Tibial nerve (tissue), 4 donors: ENCODE measurements at regions not wholly inside any gene's neighbourhood (a gene's known extent, or its start where the extent isn't known, plus 50 kb on each side); places are given as distances from the start of the nearest gene placed in this dataset.
"Not testable (repeated sequence)": the region's sequence is repeated elsewhere in the genome, so short reads cannot be mapped to it uniquely, and the experiment has no call there.

Experiments used
- DNase-seq, 2 donors: peaks; one replicate each; pipeline ENCODE4 v3.0.0-alpha.2; 2019; ENCODE audit warnings: low spot score in 2 of 2
- H3K27ac ChIP-seq, 4 donors: fragments of 200-600 bp; sonication (generic) in 3 of 4; one replicate each; pipeline ENCODE4 v1.5.1; 2017 to 2019; ENCODE audit warnings: mild to moderate bottlenecking in 1 of 4
- H3K27me3 ChIP-seq, 2 donors: fragments of 200-600 bp; sonication (generic) in 1 of 2; one replicate each; pipeline versions ENCODE4 v1.5.1 to v1.6.0; 2017 to 2019
- H3K36me3 ChIP-seq, 3 donors: fragments of 200-600 bp; sonication (generic); one replicate each; pipeline ENCODE4 v1.5.1; 2018 to 2019
- H3K4me1 ChIP-seq, 4 donors: fragments of 200-600 bp; sonication (generic) in 3 of 4; one replicate each; pipeline ENCODE4 v1.5.1; 2017 to 2019
- H3K4me3 ChIP-seq, 4 donors: fragments of 200-600 bp; sonication (generic) in 3 of 4; one replicate each; pipeline ENCODE4 v1.5.1; 2017 to 2019; ENCODE audit warnings: mild to moderate bottlenecking in 1 of 4, moderate library complexity in 1 of 4
- H3K9me3 ChIP-seq, 4 donors: fragments of 200-600 bp; sonication (generic) in 3 of 4; one replicate each; pipeline ENCODE4 v1.5.1; 2017 to 2019
- EP300 ChIP-seq, 2 donors: sonication (generic); formaldehyde crosslinking; IDR thresholded peaks; one replicate each; pipeline ENCODE4 v1.6.1; 2017; ENCODE audit warnings: antibody characterized with exemption in 2 of 2, mild to moderate bottlenecking in 1 of 2
- POLR2A ChIP-seq, 2 donors: fragments of 450-650 bp; IDR thresholded peaks; one replicate each; pipeline ENCODE4 v1.6.1; 2017; ENCODE audit warnings: antibody characterized with exemption in 2 of 2, mild to moderate bottlenecking in 2 of 2, moderate library complexity in 2 of 2
- WGBS, 2 donors: methylation state at CpG; one replicate each; pipeline ENCODE4 v1.1.5; 2018; 5-methylcytosine and 5-hydroxymethylcytosine counted together
- TF ChIP-seq, protein P1 (sequence below), 5 experiments: fragments of 200-600 bp in 3 of 5; fragments of 450-650 bp in 2 of 5; sonication (generic) in 3 of 5; IDR thresholded peaks; one replicate each; pipeline ENCODE4 v1.5.1; 2016 to 2019; ENCODE audit warnings: antibody characterized with exemption in 5 of 5, mild to moderate bottlenecking in 3 of 5, moderate library complexity in 2 of 5

DNA sequence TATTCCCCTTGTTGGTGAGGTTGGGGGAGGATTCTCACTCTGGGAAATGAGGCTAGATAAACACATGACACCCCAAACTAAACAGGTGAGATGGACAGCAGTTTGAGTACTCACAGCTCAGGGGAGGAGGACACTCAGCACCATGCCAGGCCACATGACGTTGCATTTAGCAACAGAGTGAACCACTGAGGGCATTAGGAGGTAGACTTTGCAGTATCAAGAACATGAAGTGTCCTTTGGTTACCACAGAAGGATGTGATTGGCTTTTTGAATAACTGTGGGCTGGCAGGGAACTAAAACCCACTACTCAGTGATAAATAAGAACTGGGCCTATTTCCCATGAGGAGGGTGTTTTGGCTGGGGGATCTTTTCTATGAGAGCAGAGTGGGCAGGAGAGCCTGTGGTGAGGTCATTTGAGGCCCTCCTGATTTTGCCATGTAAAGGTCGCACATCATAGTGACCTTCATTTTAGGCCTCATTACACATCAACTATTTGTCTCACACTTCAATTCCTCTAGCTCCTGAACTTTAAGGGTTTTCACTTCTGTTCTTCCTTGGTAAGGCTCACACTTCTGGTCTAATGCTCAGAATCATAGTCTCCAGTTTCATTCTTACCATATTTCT lies 89.8 kb upstream of the PRKD1 start:
- H3K36me3 ChIP-seq = no peaks in the 10 kb centered on the region
- no peak overlapping the region for H3K27ac ChIP-seq
- H3K27me3 ChIP-seq = no peaks in the 10 kb centered on the region
- 78 to 88% methylated on average over 2 of the region's 2 CpGs for WGBS, 2 donors
- TF ChIP-seq, protein P1, sequence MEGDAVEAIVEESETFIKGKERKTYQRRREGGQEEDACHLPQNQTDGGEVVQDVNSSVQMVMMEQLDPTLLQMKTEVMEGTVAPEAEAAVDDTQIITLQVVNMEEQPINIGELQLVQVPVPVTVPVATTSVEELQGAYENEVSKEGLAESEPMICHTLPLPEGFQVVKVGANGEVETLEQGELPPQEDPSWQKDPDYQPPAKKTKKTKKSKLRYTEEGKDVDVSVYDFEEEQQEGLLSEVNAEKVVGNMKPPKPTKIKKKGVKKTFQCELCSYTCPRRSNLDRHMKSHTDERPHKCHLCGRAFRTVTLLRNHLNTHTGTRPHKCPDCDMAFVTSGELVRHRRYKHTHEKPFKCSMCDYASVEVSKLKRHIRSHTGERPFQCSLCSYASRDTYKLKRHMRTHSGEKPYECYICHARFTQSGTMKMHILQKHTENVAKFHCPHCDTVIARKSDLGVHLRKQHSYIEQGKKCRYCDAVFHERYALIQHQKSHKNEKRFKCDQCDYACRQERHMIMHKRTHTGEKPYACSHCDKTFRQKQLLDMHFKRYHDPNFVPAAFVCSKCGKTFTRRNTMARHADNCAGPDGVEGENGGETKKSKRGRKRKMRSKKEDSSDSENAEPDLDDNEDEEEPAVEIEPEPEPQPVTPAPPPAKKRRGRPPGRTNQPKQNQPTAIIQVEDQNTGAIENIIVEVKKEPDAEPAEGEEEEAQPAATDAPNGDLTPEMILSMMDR (IDR thresholded peaks at IDR 0.05) = no peak
- TF ChIP-seq POLR2A (IDR thresholded peaks at IDR 0.05) = no peak
- TF ChIP-seq EP300 (IDR thresholded peaks at IDR 0.05) = no peak
- DNase-seq = no peak
- H3K9me3 ChIP-seq = no peaks in the 10 kb centered on the region
- peaks cover 0 to 3% (median 0%) of the 10 kb centered on the region in 4 donors for H3K4me1 ChIP-seq
- no peak overlapping the region for H3K4me3 ChIP-seq

DNA sequence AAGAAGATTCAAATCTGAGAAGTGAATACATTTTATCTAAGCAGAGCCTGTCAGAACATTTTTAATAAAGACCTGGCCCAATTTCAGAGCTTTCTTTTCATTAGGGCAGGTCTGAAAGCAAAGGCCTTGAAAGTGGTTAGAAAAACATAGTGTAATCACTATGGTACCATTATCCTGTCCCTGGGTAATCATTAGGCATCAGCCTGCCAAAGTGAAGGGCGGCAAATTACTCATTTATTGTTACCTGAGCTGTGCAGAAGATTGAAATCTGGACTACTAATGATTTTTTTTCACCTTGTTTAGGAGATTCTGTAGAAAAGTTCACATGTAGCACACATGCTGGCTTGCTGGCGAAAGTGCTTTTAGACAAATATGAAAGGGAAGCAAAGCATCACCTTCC lies 92.6 kb upstream of the PRKD1 start:
- Histone ChIP-seq H3K9me3 (peaks cover 0 to 7% (median 0%) of the 10 kb centered on the region in 4 donors), H3K4me3 (no peak overlapping the region), H3K27ac (no peak overlapping the region), H3K4me1 (peaks cover 0 to 3% (median 0%) of the 10 kb centered on the region in 4 donors), H3K36me3 (no peaks in the 10 kb centered on the region), H3K27me3 (no peaks in the 10 kb centered on the region)
- DNase-seq = no peak
- WGBS, 2 donors = 41 to 46% methylated on average over 2 of the region's 2 CpGs
- no peak for TF ChIP-seq EP300 (IDR thresholded peaks at IDR 0.05)

DNA sequence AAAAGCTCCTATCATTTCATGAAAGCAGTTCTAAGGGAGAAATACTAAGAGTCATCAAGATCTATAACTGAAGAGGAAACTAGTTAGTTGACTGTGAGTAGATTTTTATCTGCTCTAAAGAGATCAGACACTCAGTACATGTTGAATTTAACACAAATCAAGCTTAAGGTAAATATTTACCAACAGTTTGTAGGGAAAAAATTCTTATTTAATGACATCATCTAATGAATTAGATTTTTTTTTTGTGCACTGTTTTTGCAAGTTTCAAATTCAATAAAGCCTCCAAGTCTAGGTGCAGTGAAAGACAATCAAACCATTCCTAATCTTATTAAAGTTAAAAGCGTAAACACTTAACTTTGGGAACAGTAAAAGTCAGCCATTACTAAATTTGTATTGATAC lies 93.0 kb upstream of the PRKD1 start:
- TF ChIP-seq, protein P1 (IDR thresholded peaks at IDR 0.05) = no peak
- no peak for TF ChIP-seq EP300 (IDR thresholded peaks at IDR 0.05)
- no peak for DNase-seq
- Histone ChIP-seq H3K27me3 (no peaks in the 10 kb centered on the region), H3K27ac (no peak overlapping the region), H3K9me3 (peaks cover 0 to 7% (median 0%) of the 10 kb centered on the region in 4 donors), H3K36me3 (no peaks in the 10 kb centered on the region), H3K4me3 (no peak overlapping the region), H3K4me1 (peaks cover 0 to 3% (median 0%) of the 10 kb centered on the region in 4 donors)
- 91 to 96% methylated on average over 1 of the region's 1 CpG for WGBS, 2 donors

DNA sequence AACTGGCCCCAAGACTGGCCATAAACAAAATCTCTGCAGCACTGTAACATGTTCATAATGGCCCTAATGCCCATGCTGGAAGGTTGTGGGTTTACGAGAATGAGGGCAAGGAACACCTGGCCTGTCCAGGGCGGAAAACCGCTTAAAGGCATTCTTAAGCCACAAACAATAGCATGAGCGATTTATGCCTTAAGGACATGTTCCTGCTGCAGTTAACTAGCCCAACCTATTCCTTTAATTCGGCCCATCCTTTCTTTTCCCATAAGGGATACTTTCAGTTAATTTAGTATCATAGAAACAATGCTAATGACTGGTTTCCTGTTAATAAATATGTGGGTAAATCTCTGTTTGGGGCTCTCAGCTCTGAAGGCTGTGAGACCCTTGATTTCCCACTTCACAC lies 95.7 kb upstream of the PRKD1 start:
- not testable (repeated sequence) for H3K4me3 ChIP-seq, H3K36me3 ChIP-seq, DNase-seq, H3K4me1 ChIP-seq, H3K27ac ChIP-seq, H3K27me3 ChIP-seq, H3K9me3 ChIP-seq
- WGBS, 2 donors = 94 to 95% methylated on average over 5 of the region's 5 CpGs

DNA sequence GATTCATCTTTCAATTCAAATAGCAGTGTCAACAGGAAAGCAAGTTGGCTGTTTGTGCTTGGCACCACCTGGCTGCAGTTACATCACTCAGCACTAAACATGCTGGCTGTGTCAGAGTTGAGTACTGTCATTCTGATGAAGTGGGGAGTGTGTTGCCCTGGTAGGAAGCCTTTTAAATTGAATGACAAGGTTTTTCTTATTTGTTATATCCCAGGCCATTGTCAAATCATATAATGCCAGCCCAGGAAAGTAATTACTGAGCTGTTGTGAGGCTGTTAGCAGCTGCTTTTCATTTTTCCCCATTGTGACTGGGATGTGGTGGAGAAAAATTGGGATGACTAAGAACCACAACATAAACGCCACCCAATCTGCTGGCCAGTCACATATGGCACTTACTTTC lies 106.5 kb upstream of the PRKD1 start:
- Histone ChIP-seq H3K27ac (no peak overlapping the region), H3K27me3 (no peaks in the 10 kb centered on the region), H3K4me1 (no peaks in the 10 kb centered on the region), H3K36me3 (no peaks in the 10 kb centered on the region), H3K9me3 (peaks cover 0 to 28% (median 3%) of the 10 kb centered on the region in 4 donors), H3K4me3 (no peak overlapping the region)
- 47 to 57% methylated on average over 1 of the region's 1 CpG for WGBS, 2 donors
- no peak for DNase-seq
- TF ChIP-seq EP300 (IDR thresholded peaks at IDR 0.05) = no peak
- TF ChIP-seq, protein P1 (IDR thresholded peaks at IDR 0.05) = no peak
- no peak for TF ChIP-seq POLR2A (IDR thresholded peaks at IDR 0.05)

DNA sequence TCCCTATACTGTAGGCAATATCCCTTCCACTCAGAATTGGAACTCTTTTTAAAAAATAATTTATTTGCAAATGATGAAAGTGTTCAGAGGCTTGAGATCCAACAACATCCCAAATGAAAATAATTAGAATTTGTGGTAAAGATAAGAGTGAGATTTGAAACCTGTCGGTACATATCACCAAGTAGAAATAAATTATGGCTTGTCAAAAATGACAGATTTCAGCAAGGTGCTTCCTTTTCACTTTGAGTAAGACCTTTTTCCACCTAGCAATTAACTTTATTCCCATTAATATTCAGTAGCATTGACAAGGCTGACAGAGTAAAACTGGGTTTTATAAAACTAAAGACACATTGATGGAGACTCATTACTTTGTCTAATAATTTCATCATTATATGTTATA lies 107.7 kb upstream of the PRKD1 start:
- H3K27ac ChIP-seq = no peak overlapping the region
- no peaks in the 10 kb centered on the region for H3K36me3 ChIP-seq
- H3K4me1 ChIP-seq = no peaks in the 10 kb centered on the region
- WGBS, 2 donors = 90 to 92% methylated on average over 1 of the region's 1 CpG
- DNase-seq = no peak
- H3K9me3 ChIP-seq = peaks cover 0 to 18% (median under 1%) of the 10 kb centered on the region in 4 donors
- no peak for TF ChIP-seq POLR2A (IDR thresholded peaks at IDR 0.05)
- H3K27me3 ChIP-seq = no peaks in the 10 kb centered on the region
- H3K4me3 ChIP-seq = no peak overlapping the region

DNA sequence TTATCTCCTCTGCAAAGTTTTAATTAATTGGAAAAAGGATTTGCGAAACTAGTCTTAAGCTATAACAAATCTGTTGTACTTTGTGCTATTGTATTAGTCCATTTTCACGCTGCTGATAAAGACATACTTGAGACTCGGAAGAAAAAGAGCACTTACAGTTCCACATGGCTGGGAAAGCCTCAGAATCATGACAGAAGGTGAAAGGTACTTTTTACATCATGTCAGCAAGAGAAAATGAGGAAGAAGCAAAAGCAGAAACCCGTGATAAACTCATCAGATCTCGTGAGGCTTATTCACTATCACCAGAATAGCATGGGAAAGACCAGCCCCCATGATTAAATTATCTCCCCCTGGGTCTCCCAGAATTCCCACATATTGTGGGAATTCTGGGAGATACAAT lies 118.1 kb upstream of the PRKD1 start:
- peaks cover 0 to 4% (median 0%) of the 10 kb centered on the region in 4 donors for H3K9me3 ChIP-seq
- H3K27me3 ChIP-seq = no peaks in the 10 kb centered on the region
- no peak overlapping the region for H3K4me3 ChIP-seq
- H3K27ac ChIP-seq = no peak overlapping the region
- H3K36me3 ChIP-seq = no peaks in the 10 kb centered on the region
- no peaks in the 10 kb centered on the region for H3K4me1 ChIP-seq
- TF ChIP-seq, protein P1 (IDR thresholded peaks at IDR 0.05) = no peak
- TF ChIP-seq POLR2A (IDR thresholded peaks at IDR 0.05) = no peak
- no peak for TF ChIP-seq EP300 (IDR thresholded peaks at IDR 0.05)
- 84 to 88% methylated on average over 5 of the region's 5 CpGs for WGBS, 2 donors
- no peak for DNase-seq
